B cell (primary cell): ENCODE measurements at regions not wholly inside any gene's neighbourhood (a gene's known extent, or its start where the extent isn't known, plus 50 kb on each side); places are given as distances from the start of the nearest gene placed in this dataset.

Experiments
- ATAC-seq: fragments of 200-7000 bp; cut with Tn5 transposase; one replicate; pipeline ENCODE4 v1.10.0; 2021; ENCODE audit warnings: low read depth, mild to moderate bottlenecking, moderate number of reproducible peaks, moderate library complexity
- CTCF ChIA-PET: fragments of 350-600 bp; sonication (Branson Sonifier 250); formaldehyde crosslinking; loops from one replicate; lab custom pipeline; 2021; ENCODE audit warnings: antibody characterized with exemption, inconsistent platforms; lab: Charles Lee
- POLR2A ChIA-PET: fragments of 350-600 bp; sonication (Branson Sonifier 250); formaldehyde crosslinking; loops from one replicate; lab custom pipeline; 2021; ENCODE audit warnings: antibody characterized with exemption; lab: Charles Lee
- DNase-seq: peaks from one replicate; pipeline ENCODE4 v3.0.0; 2013
- H2AFZ ChIP-seq: 2 replicates; pipeline ENCODE4 v1.6.1; 2012; ENCODE audit warnings: mild to moderate bottlenecking, low read depth, low read length; ENCODE audit not compliant: insufficient read depth, poor library complexity, severe bottlenecking
- H3K27ac ChIP-seq, 2 donors: 1 replicate in 1 of 2; 2 replicates in 1 of 2; pipeline ENCODE4 v1.5.1; 2012 to 2013; ENCODE audit warnings: low read length in 2 of 2, mild to moderate bottlenecking in 2 of 2, moderate library complexity in 1 of 2
- H3K27me3 ChIP-seq, 4 experiments: fragments of 200-600 bp in 1 of 4; sonication (generic) in 1 of 4; replicated peaks in 1 of 4; 1 replicate in 2 of 4; 2 replicates in 2 of 4; pipeline versions ENCODE4 v1.6.1 to v1.7.0; 2013 to 2016; ENCODE audit warnings: low read length in 3 of 4, mild to moderate bottlenecking in 2 of 4, mixed read lengths in 1 of 4, moderate library complexity in 1 of 4; ENCODE audit not compliant: insufficient read depth in 4 of 4, control insufficient read depth in 3 of 4; ENCODE audit errors: control extremely low read depth in 1 of 4
- H3K36me3 ChIP-seq, 2 experiments: replicated peaks in 1 of 2; 1 replicate in 1 of 2; 2 replicates in 1 of 2; pipeline versions ENCODE4 v1.6.1 to v1.7.1; 2013; ENCODE audit warnings: low read length in 1 of 2; ENCODE audit not compliant: insufficient read depth in 2 of 2, control insufficient read depth in 1 of 2; ENCODE audit errors: control extremely low read depth in 1 of 2, extremely low read depth in 1 of 2
- H3K4me1 ChIP-seq, 2 donors: fragments of 200-600 bp in 1 of 2; sonication (generic) in 1 of 2; 1 replicate in 1 of 2; 2 replicates in 1 of 2; pipeline versions ENCODE4 v1.5.1 to v1.6.1; 2013 to 2017; ENCODE audit warnings: low read length in 2 of 2; ENCODE audit not compliant: control insufficient read depth in 2 of 2, insufficient read depth in 2 of 2
- H3K4me2 ChIP-seq: replicated peaks from 2 replicates; pipeline ENCODE3; 2012; ENCODE audit warnings: mild to moderate bottlenecking, low read depth, low read length; ENCODE audit not compliant: poor library complexity, severe bottlenecking
- H3K4me3 ChIP-seq, 5 experiments: fragments of 200-600 bp in 1 of 5; sonication (generic) in 1 of 5; 1 replicate in 3 of 5; 2 replicates in 2 of 5; pipeline versions ENCODE4 v1.5.1 to v1.7.0; 2011 to 2016; ENCODE audit warnings: low read length in 4 of 5, mild to moderate bottlenecking in 4 of 5, low read depth in 2 of 5, control low read depth in 1 of 5, moderate library complexity in 1 of 5; ENCODE audit not compliant: insufficient read depth in 1 of 5; ENCODE audit errors: control extremely low read depth in 1 of 5, extremely low read depth in 1 of 5
- H3K79me2 ChIP-seq: fragments of 200-600 bp; sonication (generic); one replicate; pipeline ENCODE4 v1.6.0; 2016; ENCODE audit warnings: low read length; ENCODE audit not compliant: control insufficient read depth, insufficient read depth
- H3K9ac ChIP-seq: fragments of 200-600 bp; sonication (generic); 2 replicates; pipeline ENCODE4 v1.6.1; 2017; ENCODE audit warnings: mild to moderate bottlenecking, low read length, moderate library complexity
- H3K9me3 ChIP-seq, 3 donors: one replicate each; pipeline versions ENCODE4 v1.6.1 to v1.7.1; 2013; ENCODE audit warnings: low read length in 2 of 3; ENCODE audit not compliant: control insufficient read depth in 2 of 3, insufficient read depth in 1 of 3; ENCODE audit errors: control extremely low read depth in 1 of 3
- H4K20me1 ChIP-seq: 2 replicates; pipeline ENCODE4 v1.6.0; 2012; ENCODE audit warnings: mild to moderate bottlenecking, low read length; ENCODE audit not compliant: insufficient read depth, control insufficient read depth, poor library complexity, severe bottlenecking
- H3K27ac Mint-ChIP-seq: one replicate; pipeline ENCODE4 v1.8.0; 2021; ENCODE audit warnings: mixed read lengths
- H3K27me3 Mint-ChIP-seq: one replicate; pipeline ENCODE4 v1.8.0; 2021; ENCODE audit warnings: mixed read lengths
- H3K4me1 Mint-ChIP-seq: one replicate; pipeline ENCODE4 v1.8.0; 2021; ENCODE audit warnings: mixed read lengths
- H3K4me3 Mint-ChIP-seq: one replicate; pipeline ENCODE4 v1.8.0; 2021; ENCODE audit warnings: mixed read lengths
- H3K9me3 Mint-ChIP-seq: one replicate; pipeline ENCODE4 v1.8.0; 2022; ENCODE audit warnings: mixed read lengths; ENCODE audit not compliant: insufficient read depth
- EZH2 ChIP-seq: IDR thresholded peaks from 2 replicates; pipeline ENCODE4 v1.6.1; 2012; ENCODE audit warnings: borderline replicate concordance, low read depth, mild to moderate bottlenecking, moderate library complexity, low read length; ENCODE audit not compliant: insufficient read depth, poor library complexity, severe bottlenecking
- WGBS: methylation state at CpG from one replicate; pipeline ENCODE4 v1.1.5; 2013; ENCODE audit warnings: missing lambda C conversion rate; ENCODE audit not compliant: insufficient coverage; 5-methylcytosine and 5-hydroxymethylcytosine counted together
- intact Hi-C: fragments of 100-400 bp; cut with micrococcal nuclease; formaldehyde crosslinking; loops from one replicate; pipeline ENCODE4 v1.10.0; 2022
- TF ChIP-seq, protein P1 (sequence below): fragments of 200-600 bp; IDR thresholded peaks from one replicate; pipeline ENCODE4 v1.8.0; 2022; ENCODE audit warnings: antibody characterized with exemption, mild to moderate bottlenecking

DNA sequence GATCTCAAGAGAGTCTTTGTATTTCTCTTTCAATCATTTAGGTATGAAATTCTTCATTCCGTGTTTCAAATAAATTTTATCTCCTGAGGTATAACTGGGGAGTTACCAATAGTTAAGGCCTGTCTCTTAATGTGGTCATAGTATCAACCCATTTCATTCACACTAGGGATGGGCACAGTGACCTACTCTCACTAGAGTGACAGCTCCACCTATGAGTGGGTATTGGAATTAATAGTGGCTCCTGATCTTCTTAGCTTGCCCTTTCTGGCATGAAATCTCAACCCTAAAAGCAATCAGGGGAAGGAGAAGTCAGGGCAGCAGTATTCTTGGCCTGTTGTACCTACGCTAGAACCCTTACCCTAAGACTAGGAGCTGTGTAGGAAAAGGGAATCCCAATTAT is 507.7 kb downstream of the FAM181B start:
- no peak overlapping the region for H3K4me3 ChIP-seq
- no peak overlapping the region for H3K4me2 ChIP-seq
- Mint-ChIP-seq H3K27ac (no peak overlapping the region), H3K27me3 (no peaks in the 10 kb centered on the region), H3K4me3 (no peak overlapping the region), H3K4me1 (no peaks in the 10 kb centered on the region), H3K9me3 (no peaks in the 10 kb centered on the region)
- no peaks in the 10 kb centered on the region for H3K4me1 ChIP-seq
- no peak overlapping the region for H2AFZ ChIP-seq
- WGBS, result no CpG with 5 or more reads among the region's 2 CpGs
- H4K20me1 ChIP-seq, result no peaks in the 10 kb centered on the region
- CTCF ChIA-PET, result interaction anchor here (1.3 kb wide), 1 partner anchor 582 kb away, joined by 3 read pairs; no protein-coding TSS in a partner anchor
- no peaks in the 10 kb centered on the region for H3K27me3 ChIP-seq
- H3K79me2 ChIP-seq, result no peaks in the 10 kb centered on the region
- no peak for TF ChIP-seq EZH2
- TF ChIP-seq, protein P1, sequence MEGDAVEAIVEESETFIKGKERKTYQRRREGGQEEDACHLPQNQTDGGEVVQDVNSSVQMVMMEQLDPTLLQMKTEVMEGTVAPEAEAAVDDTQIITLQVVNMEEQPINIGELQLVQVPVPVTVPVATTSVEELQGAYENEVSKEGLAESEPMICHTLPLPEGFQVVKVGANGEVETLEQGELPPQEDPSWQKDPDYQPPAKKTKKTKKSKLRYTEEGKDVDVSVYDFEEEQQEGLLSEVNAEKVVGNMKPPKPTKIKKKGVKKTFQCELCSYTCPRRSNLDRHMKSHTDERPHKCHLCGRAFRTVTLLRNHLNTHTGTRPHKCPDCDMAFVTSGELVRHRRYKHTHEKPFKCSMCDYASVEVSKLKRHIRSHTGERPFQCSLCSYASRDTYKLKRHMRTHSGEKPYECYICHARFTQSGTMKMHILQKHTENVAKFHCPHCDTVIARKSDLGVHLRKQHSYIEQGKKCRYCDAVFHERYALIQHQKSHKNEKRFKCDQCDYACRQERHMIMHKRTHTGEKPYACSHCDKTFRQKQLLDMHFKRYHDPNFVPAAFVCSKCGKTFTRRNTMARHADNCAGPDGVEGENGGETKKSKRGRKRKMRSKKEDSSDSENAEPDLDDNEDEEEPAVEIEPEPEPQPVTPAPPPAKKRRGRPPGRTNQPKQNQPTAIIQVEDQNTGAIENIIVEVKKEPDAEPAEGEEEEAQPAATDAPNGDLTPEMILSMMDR, result no peak
- no peak overlapping the region for H3K9ac ChIP-seq
- no peak overlapping the region for H3K27ac ChIP-seq
- ATAC-seq, result no peak
- POLR2A ChIA-PET, result no interaction called here
- no peak for DNase-seq
- no peaks in the 10 kb centered on the region for H3K36me3 ChIP-seq
- intact Hi-C loops, result no loop called here
- H3K9me3 ChIP-seq, result no peaks in the 10 kb centered on the region

DNA sequence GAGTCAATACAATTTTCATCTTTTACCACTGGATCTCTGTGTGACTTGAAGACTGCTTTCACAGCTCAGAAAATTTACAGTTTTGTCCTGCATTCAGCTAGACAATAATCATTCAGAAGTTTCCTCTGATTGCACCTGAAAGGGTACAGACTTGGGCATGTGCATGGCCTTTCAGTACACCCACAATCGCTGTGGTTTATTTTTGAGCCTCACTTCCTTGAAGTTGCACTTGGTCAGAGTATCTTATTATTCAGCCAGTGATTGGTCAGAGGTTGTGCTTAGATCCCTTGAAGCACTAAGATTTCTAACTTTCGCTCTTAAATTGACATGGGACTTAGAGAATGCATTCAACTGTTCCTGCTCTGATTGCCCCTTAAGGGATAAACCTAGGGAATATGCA is 508.2 kb downstream of the FAM181B start:
- no peak for DNase-seq
- ATAC-seq, result no peak
- Histone ChIP-seq H3K27me3 (no peaks in the 10 kb centered on the region), H4K20me1 (no peaks in the 10 kb centered on the region), H3K4me1 (no peaks in the 10 kb centered on the region), H3K79me2 (no peaks in the 10 kb centered on the region), H3K36me3 (no peaks in the 10 kb centered on the region), H3K9me3 (no peaks in the 10 kb centered on the region), H3K9ac (no peak overlapping the region), H3K4me3 (no peak overlapping the region), H3K27ac (no peak overlapping the region), H2AFZ (no peak overlapping the region), H3K4me2 (no peak overlapping the region)
- Mint-ChIP-seq H3K4me1 (no peaks in the 10 kb centered on the region), H3K9me3 (no peaks in the 10 kb centered on the region), H3K27ac (no peak overlapping the region), H3K27me3 (no peaks in the 10 kb centered on the region), H3K4me3 (no peak overlapping the region)
- CTCF ChIA-PET, result no interaction called here
- intact Hi-C loops, result no loop called here
- TF ChIP-seq, protein P1, result no peak
- no peak for TF ChIP-seq EZH2
- POLR2A ChIA-PET, result no interaction called here
- WGBS, result 92% methylated on average over 1 of the region's 2 CpGs
